Stomach (tissue), 8 donors: ENCODE measurements at regions not wholly inside any gene's neighbourhood (a gene's known extent, or its start where the extent isn't known, plus 50 kb on each side); places are given as distances from the start of the nearest gene placed in this dataset.

Experiments
- DNase-seq, 2 donors: peaks; one replicate each; pipeline versions ENCODE4 v3.0.0 to v3.0.0-alpha.2; 2013 to 2019
- H3K27ac ChIP-seq, 5 donors: fragments of 200-600 bp in 4 of 5; sonication (generic) in 4 of 5; one replicate each; pipeline ENCODE4 v1.5.1; 2013 to 2019; ENCODE audit warnings: mild to moderate bottlenecking in 1 of 5, moderate library complexity in 1 of 5
- H3K27me3 ChIP-seq, 3 donors: fragments of 200-600 bp; sonication (generic); one replicate each; pipeline ENCODE4 v1.5.1; 2017 to 2019; ENCODE audit warnings: mixed run types in 1 of 3
- H3K36me3 ChIP-seq, 4 donors: fragments of 200-600 bp; sonication (generic); 1 replicate in 3 of 4; 2 replicates in 1 of 4; pipeline ENCODE4 v1.5.1; 2016 to 2019
- H3K4me1 ChIP-seq, 4 donors: fragments of 200-600 bp; sonication (generic); one replicate each; pipeline ENCODE4 v1.5.1; 2016 to 2019
- H3K4me3 ChIP-seq, 4 donors: fragments of 200-600 bp; sonication (generic) in 3 of 4; one replicate each; pipeline ENCODE4 v1.5.1; 2016 to 2019; ENCODE audit warnings: mild to moderate bottlenecking in 1 of 4
- H3K9me3 ChIP-seq, 4 donors: fragments of 200-600 bp; sonication (generic); one replicate each; pipeline ENCODE4 v1.5.1; 2016 to 2019
- CTCF ChIP-seq, 7 experiments: fragments of 450-650 bp in 4 of 7; fragments of 200-600 bp in 3 of 7; sonication (generic) in 3 of 7; IDR thresholded peaks; one replicate each; pipeline ENCODE4 v1.5.1; 2016 to 2019; ENCODE audit warnings: antibody characterized with exemption in 7 of 7, control low read depth in 2 of 7, mild to moderate bottlenecking in 1 of 7
- EP300 ChIP-seq: sonication (generic); formaldehyde crosslinking; IDR thresholded peaks from one replicate; pipeline ENCODE4 v1.6.1; 2017; ENCODE audit warnings: antibody characterized with exemption
- POLR2A ChIP-seq, 4 donors: fragments of 450-650 bp; IDR thresholded peaks; one replicate each; pipeline ENCODE4 v1.6.1; 2016; ENCODE audit warnings: antibody characterized with exemption in 4 of 4, control low read depth in 2 of 4, mild to moderate bottlenecking in 1 of 4, moderate library complexity in 1 of 4
- POLR2AphosphoS5 ChIP-seq, 3 donors: sonication (generic); formaldehyde crosslinking; IDR thresholded peaks; one replicate each; pipeline ENCODE4 v1.6.1; 2016; ENCODE audit warnings: antibody characterized with exemption in 3 of 3
- WGBS, 5 donors: extraction: QIAGEN DNeasy Blood & Tissue Kit in 3 of 5; methylation state at CpG; one replicate each; pipeline versions ENCODE4 v1.1.5 to v1.1.7; 2013 to 2018; 5-methylcytosine and 5-hydroxymethylcytosine counted together
- intact Hi-C: fragments of 100-400 bp; cut with DNase I; formaldehyde crosslinking; loops from one replicate; pipeline ENCODE4 v1.15.1; 2023; ENCODE audit warnings: low total_unique reads
- donor health status: healthy with polysubstance abuse.
- donor health status: Bipolar disorder and iron deficiency.
- donor health status: healthy.

GRCh38 chr4:124322234-124323065 lies 390.1 kb downstream of the ANKRD50 start:
- 37 to 47% (median 45%) methylated on average over 8 of the region's 8 CpGs for WGBS, 5 donors
- H3K36me3 ChIP-seq = no peaks in the 10 kb centered on the region
- H3K4me3 ChIP-seq = no peak overlapping the region
- no peak overlapping the region for H3K27ac ChIP-seq
- H3K9me3 ChIP-seq = no peaks in the 10 kb centered on the region
- intact Hi-C loops = no loop called here
- TF ChIP-seq POLR2A (IDR thresholded peaks at IDR 0.05) (no peak), EP300 (no peak), CTCF (IDR thresholded peaks at IDR 0.05) (peak in 5 of 7 experiments; percentile 7 to 57 (median 49))
- no peaks in the 10 kb centered on the region for H3K27me3 ChIP-seq
- peak in 1 of 2 donors; percentile 74 for DNase-seq
- H3K4me1 ChIP-seq = peaks cover 0 to 4% (median 0%) of the 10 kb centered on the region in 4 donors

- TF ChIP-seq POLR2A (IDR thresholded peaks at IDR 0.05) = no peak
- TF ChIP-seq POLR2AphosphoS5 (IDR thresholded peaks at IDR 0.05) = no peak
- TF ChIP-seq EP300 = no peak
- TF ChIP-seq CTCF (IDR thresholded peaks at IDR 0.05) = no peak
- H3K27ac ChIP-seq = no peak overlapping the region
- no peaks in the 10 kb centered on the region for H3K9me3 ChIP-seq
- H3K4me3 ChIP-seq = no peak overlapping the region
- H3K36me3 ChIP-seq = no peaks in the 10 kb centered on the region
- H3K4me1 ChIP-seq = peaks cover 0 to 4% (median 0%) of the 10 kb centered on the region in 4 donors
- no peak for DNase-seq
- intact Hi-C loops = no loop called here
- H3K27me3 ChIP-seq = no peaks in the 10 kb centered on the region
Measured at GRCh38 chr4:124325690-124326089, 386.8 kb downstream of the ANKRD50 start.

GRCh38 chr4:124329134-124329533 lies 383.4 kb downstream of the ANKRD50 start:
- intact Hi-C loops = no loop called here
- no peaks in the 10 kb centered on the region for H3K36me3 ChIP-seq
- no peaks in the 10 kb centered on the region for H3K27me3 ChIP-seq
- H3K27ac ChIP-seq = no peak overlapping the region
- H3K4me1 ChIP-seq = peaks cover 0 to 3% (median 0%) of the 10 kb centered on the region in 4 donors
- H3K9me3 ChIP-seq = no peaks in the 10 kb centered on the region
- no peak overlapping the region for H3K4me3 ChIP-seq
- no peak for DNase-seq
- TF ChIP-seq POLR2AphosphoS5 (IDR thresholded peaks at IDR 0.05) (no peak), CTCF (IDR thresholded peaks at IDR 0.05) (no peak), POLR2A (IDR thresholded peaks at IDR 0.05) (no peak), EP300 (no peak)

- Histone ChIP-seq H3K4me3 (no peak overlapping the region), H3K9me3 (no peaks in the 10 kb centered on the region), H3K36me3 (no peaks in the 10 kb centered on the region), H3K27ac (no peak overlapping the region), H3K4me1 (peaks cover 0 to 7% (median 0%) of the 10 kb centered on the region in 4 donors), H3K27me3 (no peaks in the 10 kb centered on the region)
- TF ChIP-seq CTCF (IDR thresholded peaks at IDR 0.05) = no peak
- no peak for DNase-seq
- WGBS, 5 donors = 35 to 49% (median 47%) methylated on average over 3 of the region's 3 CpGs
- intact Hi-C loops = loop anchor here (10.0 kb wide), 1 partner anchor 915 kb away; no protein-coding TSS in a partner anchor
Measured at GRCh38 chr4:124330045-124330444, 382.5 kb downstream of the ANKRD50 start.
